Ascending aorta (tissue), 2 donors: ENCODE measurements at regions not wholly inside any gene's neighbourhood (a gene's known extent, or its start where the extent isn't known, plus 50 kb on each side); places are given as distances from the start of the nearest gene placed in this dataset.

Experiments
- DNase-seq, 2 donors: peaks; one replicate each; pipeline ENCODE4 v3.0.0-alpha.2; 2019; ENCODE audit warnings: low spot score in 2 of 2
- H3K27ac ChIP-seq, 2 donors: fragments of 200-600 bp; sonication (generic); one replicate each; pipeline ENCODE4 v1.5.1; 2016 to 2017; ENCODE audit warnings: mild to moderate bottlenecking in 1 of 2
- H3K27me3 ChIP-seq: fragments of 200-600 bp; sonication (generic); one replicate; pipeline ENCODE4 v1.5.1; 2017
- H3K36me3 ChIP-seq, 2 donors: fragments of 200-600 bp; sonication (generic); one replicate each; pipeline ENCODE4 v1.5.1; 2016
- H3K4me1 ChIP-seq, 2 donors: fragments of 200-600 bp; sonication (generic); one replicate each; pipeline ENCODE4 v1.5.1; 2016 to 2017; ENCODE audit warnings: mild to moderate bottlenecking in 1 of 2
- H3K4me3 ChIP-seq, 2 donors: fragments of 200-600 bp; sonication (generic); one replicate each; pipeline ENCODE4 v1.5.1; 2016 to 2017; ENCODE audit warnings: mild to moderate bottlenecking in 1 of 2
- H3K9me3 ChIP-seq, 2 donors: fragments of 200-600 bp; sonication (generic); one replicate each; pipeline ENCODE4 v1.5.1; 2016
- intact Hi-C: fragments of 100-400 bp; cut with DNase I; formaldehyde crosslinking; loops from one replicate; pipeline ENCODE4 v1.15.1; 2023
- TF ChIP-seq, protein P1 (sequence below), 3 experiments: fragments of 200-600 bp in 2 of 3; fragments of 450-650 bp in 1 of 3; sonication (generic) in 2 of 3; IDR thresholded peaks; one replicate each; pipeline ENCODE4 v1.5.1; 2016 to 2019; ENCODE audit warnings: antibody characterized with exemption in 3 of 3, mild to moderate bottlenecking in 1 of 3, moderate library complexity in 1 of 3

- DNase-seq = no peak
- TF ChIP-seq, protein P1, sequence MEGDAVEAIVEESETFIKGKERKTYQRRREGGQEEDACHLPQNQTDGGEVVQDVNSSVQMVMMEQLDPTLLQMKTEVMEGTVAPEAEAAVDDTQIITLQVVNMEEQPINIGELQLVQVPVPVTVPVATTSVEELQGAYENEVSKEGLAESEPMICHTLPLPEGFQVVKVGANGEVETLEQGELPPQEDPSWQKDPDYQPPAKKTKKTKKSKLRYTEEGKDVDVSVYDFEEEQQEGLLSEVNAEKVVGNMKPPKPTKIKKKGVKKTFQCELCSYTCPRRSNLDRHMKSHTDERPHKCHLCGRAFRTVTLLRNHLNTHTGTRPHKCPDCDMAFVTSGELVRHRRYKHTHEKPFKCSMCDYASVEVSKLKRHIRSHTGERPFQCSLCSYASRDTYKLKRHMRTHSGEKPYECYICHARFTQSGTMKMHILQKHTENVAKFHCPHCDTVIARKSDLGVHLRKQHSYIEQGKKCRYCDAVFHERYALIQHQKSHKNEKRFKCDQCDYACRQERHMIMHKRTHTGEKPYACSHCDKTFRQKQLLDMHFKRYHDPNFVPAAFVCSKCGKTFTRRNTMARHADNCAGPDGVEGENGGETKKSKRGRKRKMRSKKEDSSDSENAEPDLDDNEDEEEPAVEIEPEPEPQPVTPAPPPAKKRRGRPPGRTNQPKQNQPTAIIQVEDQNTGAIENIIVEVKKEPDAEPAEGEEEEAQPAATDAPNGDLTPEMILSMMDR (IDR thresholded peaks at IDR 0.05) = no peak
- Histone ChIP-seq H3K36me3 (no peaks in the 10 kb centered on the region), H3K4me3 (no peak overlapping the region), H3K9me3 (no peaks in the 10 kb centered on the region), H3K4me1 (peaks cover 0 to 8% of the 10 kb centered on the region in 2 donors), H3K27ac (no peak overlapping the region), H3K27me3 (no peaks in the 10 kb centered on the region)
- intact Hi-C loops = loop anchor here (10.0 kb wide), 1 partner anchor 116 kb away; the partner anchor contains the start of gene DAPK1
These were observed 118.4 kb upstream of the DAPK1 start for GRCh38 chr9:87379300-87379699.

- Histone ChIP-seq H3K27me3 (no peaks in the 10 kb centered on the region), H3K9me3 (no peaks in the 10 kb centered on the region), H3K27ac (no peak overlapping the region), H3K4me1 (peaks cover 0 to 8% of the 10 kb centered on the region in 2 donors), H3K36me3 (no peaks in the 10 kb centered on the region), H3K4me3 (no peak overlapping the region)
- no peak for DNase-seq
- intact Hi-C loops = no loop called here
- TF ChIP-seq, protein P1 (IDR thresholded peaks at IDR 0.05) = no peak
These were observed 116.5 kb upstream of the DAPK1 start for GRCh38 chr9:87381050-87381711.

- Histone ChIP-seq H3K9me3 (no peaks in the 10 kb centered on the region), H3K4me1 (peaks cover 0 to 8% of the 10 kb centered on the region in 2 donors), H3K27me3 (no peaks in the 10 kb centered on the region), H3K27ac (no peak overlapping the region), H3K36me3 (no peaks in the 10 kb centered on the region), H3K4me3 (no peak overlapping the region)
- no peak for DNase-seq
- TF ChIP-seq, protein P1 (IDR thresholded peaks at IDR 0.05) = no peak
- intact Hi-C loops = no loop called here
These were observed 115.9 kb upstream of the DAPK1 start for GRCh38 chr9:87381746-87382145.

DNA sequence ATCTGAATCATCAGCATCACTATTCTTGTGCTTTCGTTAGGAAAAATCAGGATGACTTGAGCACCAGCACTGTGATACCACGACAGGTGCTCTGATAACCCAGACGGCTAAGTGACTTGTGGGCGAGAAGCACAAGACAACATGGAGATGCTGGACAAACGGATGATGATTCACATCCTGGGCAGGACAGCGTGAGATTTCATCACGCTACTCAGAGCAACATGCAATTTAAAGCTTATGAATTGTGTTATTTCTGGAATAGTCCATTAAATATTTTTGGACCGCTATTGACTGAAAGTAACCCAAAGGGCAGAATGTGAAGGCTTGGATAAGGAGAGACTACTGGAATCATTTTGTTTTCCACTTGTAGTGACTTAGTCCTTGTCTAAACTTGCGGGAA is 114.8 kb upstream of the DAPK1 start:
- TF ChIP-seq, protein P1 (IDR thresholded peaks at IDR 0.05) = no peak
- Histone ChIP-seq H3K36me3 (no peaks in the 10 kb centered on the region), H3K4me1 (peaks cover 0 to 8% of the 10 kb centered on the region in 2 donors), H3K27ac (peak overlapping the region in 1 of 2 donors; percentile 9), H3K4me3 (no peak overlapping the region), H3K9me3 (no peaks in the 10 kb centered on the region), H3K27me3 (no peaks in the 10 kb centered on the region)
- peak in 1 of 2 donors; percentile 65 for DNase-seq
- intact Hi-C loops = no loop called here

- Histone ChIP-seq H3K4me1 (peaks cover 0 to 8% of the 10 kb centered on the region in 2 donors), H3K9me3 (no peaks in the 10 kb centered on the region), H3K27ac (peak overlapping the region in 1 of 2 donors; percentile 9), H3K27me3 (no peaks in the 10 kb centered on the region), H3K4me3 (no peak overlapping the region), H3K36me3 (no peaks in the 10 kb centered on the region)
- TF ChIP-seq, protein P1 (IDR thresholded peaks at IDR 0.05) = no peak
- intact Hi-C loops = no loop called here
- no peak for DNase-seq
These were observed 114.1 kb upstream of the DAPK1 start for GRCh38 chr9:87383344-87384150.
